LNCaP clone FGC (cell line): ENCODE measurements at regions not wholly inside any gene's neighbourhood (a gene's known extent, or its start where the extent isn't known, plus 50 kb on each side); places are given as distances from the start of the nearest gene placed in this dataset.
A peak's percentile ranks its signal among the peaks of the same experiment; 100 is the strongest.

ENCODE experiments used
- DNase-seq: peaks from one replicate; pipeline ENCODE4 v3.0.0-alpha.2; 2011; ENCODE audit warnings: low read depth
- H3K4me3 ChIP-seq: 2 replicates; pipeline ENCODE4 v1.5.1; 2011; ENCODE audit warnings: mild to moderate bottlenecking, low read depth, low read length, control low read depth
- TF ChIP-seq, protein P1 (sequence below): IDR thresholded peaks from 2 replicates; pipeline ENCODE4 v1.5.1; 2012; ENCODE audit warnings: mild to moderate bottlenecking; ENCODE audit not compliant: control insufficient read depth, insufficient read depth; ENCODE audit errors: extremely low read depth

DNA sequence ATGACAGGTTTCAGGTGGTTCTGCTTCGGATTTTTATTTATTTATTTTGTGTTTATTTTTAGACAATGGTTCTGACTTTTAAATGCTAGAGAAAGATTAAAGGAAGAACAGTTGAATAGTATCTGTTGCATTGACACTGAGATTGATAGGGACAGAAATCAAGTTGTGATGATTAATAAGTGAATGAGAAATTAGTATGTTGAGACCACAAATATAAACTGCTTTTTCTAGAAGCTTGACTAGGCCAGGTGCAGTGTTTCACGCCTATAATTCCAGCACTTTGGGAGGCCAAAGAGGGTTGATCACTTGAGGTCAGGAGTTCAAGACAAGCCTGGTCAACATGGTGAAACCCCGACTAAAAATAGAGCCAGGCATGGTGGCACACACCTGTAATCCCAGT lies 65.1 kb upstream of the TNRC6B start:
- DNase-seq, result no peak
- no peak overlapping the region for H3K4me3 ChIP-seq
- TF ChIP-seq, protein P1, sequence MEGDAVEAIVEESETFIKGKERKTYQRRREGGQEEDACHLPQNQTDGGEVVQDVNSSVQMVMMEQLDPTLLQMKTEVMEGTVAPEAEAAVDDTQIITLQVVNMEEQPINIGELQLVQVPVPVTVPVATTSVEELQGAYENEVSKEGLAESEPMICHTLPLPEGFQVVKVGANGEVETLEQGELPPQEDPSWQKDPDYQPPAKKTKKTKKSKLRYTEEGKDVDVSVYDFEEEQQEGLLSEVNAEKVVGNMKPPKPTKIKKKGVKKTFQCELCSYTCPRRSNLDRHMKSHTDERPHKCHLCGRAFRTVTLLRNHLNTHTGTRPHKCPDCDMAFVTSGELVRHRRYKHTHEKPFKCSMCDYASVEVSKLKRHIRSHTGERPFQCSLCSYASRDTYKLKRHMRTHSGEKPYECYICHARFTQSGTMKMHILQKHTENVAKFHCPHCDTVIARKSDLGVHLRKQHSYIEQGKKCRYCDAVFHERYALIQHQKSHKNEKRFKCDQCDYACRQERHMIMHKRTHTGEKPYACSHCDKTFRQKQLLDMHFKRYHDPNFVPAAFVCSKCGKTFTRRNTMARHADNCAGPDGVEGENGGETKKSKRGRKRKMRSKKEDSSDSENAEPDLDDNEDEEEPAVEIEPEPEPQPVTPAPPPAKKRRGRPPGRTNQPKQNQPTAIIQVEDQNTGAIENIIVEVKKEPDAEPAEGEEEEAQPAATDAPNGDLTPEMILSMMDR, result no peak

GRCh38 chr22:40113696-40114095 lies 64.0 kb upstream of the TNRC6B start:
- TF ChIP-seq, protein P1, result no peak
- DNase-seq, result peak; percentile 58
- H3K4me3 ChIP-seq, result no peak overlapping the region

DNA sequence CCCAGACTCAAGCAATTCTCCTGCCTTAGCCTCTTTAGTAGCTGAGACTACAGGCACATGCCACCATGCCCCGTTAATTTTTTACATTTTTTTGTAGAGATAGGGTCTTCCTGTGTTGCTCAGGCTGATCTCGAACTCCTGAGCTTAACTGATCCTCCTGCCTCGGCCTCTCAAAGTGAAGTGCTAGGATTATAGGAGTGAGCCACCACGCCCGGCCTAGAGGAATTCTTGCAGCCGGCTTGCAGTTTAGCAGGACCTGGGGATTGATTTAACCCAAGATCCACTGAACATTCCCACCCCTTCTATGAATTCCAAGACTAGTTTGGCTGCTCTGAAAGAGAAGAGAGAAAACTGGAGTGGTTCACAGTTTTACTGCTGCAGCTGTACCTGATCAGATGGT lies 63.3 kb upstream of the TNRC6B start:
- DNase-seq, result no peak

GRCh38 chr22:40116496-40117200 lies 61.1 kb upstream of the TNRC6B start:
- no peak overlapping the region for H3K4me3 ChIP-seq
- DNase-seq, result no peak
- TF ChIP-seq, protein P1, result no peak

More for the DNA sequence above, 63.3 kb upstream of the TNRC6B start:
- TF ChIP-seq, protein P1, result no peak
- no peak overlapping the region for H3K4me3 ChIP-seq

- no peak for DNase-seq
- H3K4me3 ChIP-seq, result no peak overlapping the region
- TF ChIP-seq, protein P1, result no peak
Observed at GRCh38 chr22:40118979-40119378, 58.7 kb upstream of the TNRC6B start.

GRCh38 chr22:40120848-40121247 lies 56.9 kb upstream of the TNRC6B start:
- DNase-seq, result no peak
- H3K4me3 ChIP-seq, result no peak overlapping the region
- TF ChIP-seq, protein P1, result no peak

DNA sequence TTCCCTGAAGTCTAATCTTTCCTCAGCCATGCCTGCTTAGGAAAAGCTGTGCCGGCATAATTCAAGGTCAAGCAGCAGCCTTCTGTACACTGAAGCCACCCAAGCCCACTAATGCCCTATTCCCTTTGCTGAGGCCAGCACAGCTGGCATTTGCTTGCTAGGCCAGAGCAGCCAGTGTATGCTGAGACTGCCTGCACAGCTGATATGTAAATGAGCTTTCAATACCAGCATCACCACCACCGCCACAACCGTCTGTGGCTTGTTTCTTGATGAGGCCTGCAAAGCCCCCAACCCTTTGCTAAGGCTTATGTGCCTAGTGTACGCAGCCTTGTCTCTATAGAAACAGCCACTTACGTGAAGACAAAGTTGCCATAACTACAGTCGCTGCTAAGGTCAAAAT lies 56.3 kb upstream of the TNRC6B start:
- H3K4me3 ChIP-seq, result no peak overlapping the region
- TF ChIP-seq, protein P1, result no peak
- DNase-seq, result no peak
